ENCODE measurements at regions not wholly inside any gene's neighbourhood (a gene's known extent, or its start where the extent isn't known, plus 50 kb on each side); places are given as distances from the start of the nearest gene placed in this dataset.

DNA sequence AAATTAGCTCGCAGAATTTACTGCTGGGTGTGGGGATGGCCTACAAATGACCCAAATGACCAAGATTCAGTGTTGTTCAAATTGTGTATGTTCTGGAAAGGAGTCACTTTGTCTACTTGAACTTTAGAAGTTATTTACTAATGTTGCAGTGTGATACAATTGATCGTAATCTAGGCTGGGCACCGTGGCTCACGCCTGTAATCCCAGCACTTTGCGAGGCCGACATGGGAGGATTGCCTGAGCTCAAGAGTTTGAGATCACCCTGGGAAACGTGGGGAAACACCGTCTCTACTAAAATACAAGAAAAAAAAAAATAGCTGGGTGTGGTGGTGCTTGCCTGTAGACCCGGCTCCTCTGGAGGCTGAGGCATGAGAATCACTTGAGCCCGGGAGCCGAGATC is 57.6 kb upstream of the TMPRSS2 start:
- POLR2A ChIA-PET, result no interaction called here

DNA sequence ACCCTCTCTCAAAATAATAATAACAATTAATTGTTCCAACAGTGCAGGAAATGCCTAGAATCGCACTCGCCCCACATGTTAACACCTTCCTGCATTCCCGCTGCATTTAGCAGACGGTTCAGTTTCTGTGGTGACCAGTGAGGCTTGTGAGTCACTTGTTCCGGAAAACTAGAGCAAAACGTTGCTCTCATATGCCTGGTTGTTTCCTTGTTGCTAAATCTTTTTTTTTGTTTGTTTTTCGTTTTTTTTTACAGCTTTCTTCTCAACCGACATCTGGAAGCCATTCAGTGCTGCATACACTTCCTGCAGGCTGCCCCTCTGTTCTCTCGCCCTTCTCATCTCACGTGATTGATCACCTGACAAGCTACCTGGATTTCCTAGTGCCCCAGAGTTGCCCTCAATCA is 56.9 kb upstream of the TMPRSS2 start:
- Histone ChIP-seq H3K9ac (ENCODE audit: insufficient read depth, low read depth, low read length) (no peak overlapping the region), H3K36me3 (replicated peaks in 1 of 2; ENCODE audit: control insufficient read depth in 1 of 2, insufficient read depth in 2 of 2, low read length in 2 of 2) (no peaks in the 10 kb centered on the region), H3K9me3 (ENCODE audit: low read length) (no peaks in the 10 kb centered on the region), H3K4me2 (ENCODE audit: low read depth, low read length) (no peak overlapping the region), H3K4me3 (replicated peaks in 1 of 3; ENCODE audit: insufficient read depth in 1 of 3, low read depth in 2 of 3, low read length in 3 of 3) (no peak overlapping the region), H2AFZ (ENCODE audit: low read length) (no peak overlapping the region), H3K79me2 (ENCODE audit: insufficient read depth, low read length) (no peaks in the 10 kb centered on the region), H3K4me1 (ENCODE audit: insufficient read depth, low read length) (no peaks in the 10 kb centered on the region), H3K27ac (ENCODE audit: extremely low read length, insufficient read depth, low read length) (no peak overlapping the region), H3K27me3 (ENCODE audit: control insufficient read depth in 1 of 2, insufficient read depth in 2 of 2, low read length in 2 of 2) (peaks cover 0 to 10% of the 10 kb centered on the region in 2 experiments; a peak in 2 of 5 replicates), H4K20me1 (ENCODE audit: insufficient read depth, low read length) (no peaks in the 10 kb centered on the region)
- in situ Hi-C loops (cut with HindIII; ENCODE audit: extremely low pct_ligation_motif_present, low pct_unique_long_range_greater_than_20kb), result no loop called here
- no peak for ATAC-seq
- POLR2A ChIA-PET, result no interaction called here
- peak; percentile 7 for DNase-seq (ENCODE audit: low spot score)
- no TSS peak for BruUV-seq (replicated peaks)
- 29% methylated on average over 10 of the region's 10 CpGs for WGBS (ENCODE audit: low lambda C conversion rate)
- CTCF ChIA-PET (ENCODE audit: low intra/inter-chr PET ratio, low total read pairs), result no interaction called here
- FAIRE-seq, result no peak
- intact Hi-C loops (cut with micrococcal nuclease; ENCODE audit: unreplicated experiment), result no loop called here
- no peak for TF ChIP-seq ZFP41 (CRISPR knock-in tag; IDR thresholded peaks at IDR 0.05; ENCODE audit: borderline replicate concordance)
- TF ChIP-seq NR3C1 (CRISPR knock-in tag; IDR thresholded peaks at IDR 0.05), result no peak
- no peak for TF ChIP-seq ZSCAN29 (CRISPR knock-in tag; conservative IDR thresholded peaks at IDR 0.05)
- no peak for TF ChIP-seq ZNF430 (CRISPR knock-in tag; IDR thresholded peaks at IDR 0.05)
- no peak for TF ChIP-seq ZNF282 (IDR thresholded peaks at IDR 0.05; ENCODE audit: partially characterized antibody)
- TF ChIP-seq, protein P1, sequence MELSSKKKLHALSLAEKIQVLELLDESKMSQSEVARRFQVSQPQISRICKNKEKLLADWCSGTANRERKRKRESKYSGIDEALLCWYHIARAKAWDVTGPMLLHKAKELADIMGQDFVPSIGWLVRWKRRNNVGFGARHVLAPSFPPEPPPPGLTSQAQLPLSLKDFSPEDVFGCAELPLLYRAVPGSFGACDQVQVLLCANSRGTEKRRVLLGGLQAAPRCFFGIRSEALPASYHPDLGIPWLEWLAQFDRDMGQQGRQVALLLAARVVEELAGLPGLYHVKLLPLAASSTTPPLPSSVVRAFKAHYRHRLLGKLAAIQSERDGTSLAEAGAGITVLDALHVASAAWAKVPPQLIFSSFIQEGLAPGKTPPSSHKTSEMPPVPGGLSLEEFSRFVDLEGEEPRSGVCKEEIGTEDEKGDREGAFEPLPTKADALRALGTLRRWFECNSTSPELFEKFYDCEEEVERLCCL (CRISPR knock-in tag; IDR thresholded peaks at IDR 0.05; ENCODE audit: borderline replicate concordance), result no peak
- TF ChIP-seq SIN3A (IDR thresholded peaks at IDR 0.05; ENCODE audit: borderline replicate concordance, low read depth, low read length), result no peak
- TF ChIP-seq, protein P2, sequence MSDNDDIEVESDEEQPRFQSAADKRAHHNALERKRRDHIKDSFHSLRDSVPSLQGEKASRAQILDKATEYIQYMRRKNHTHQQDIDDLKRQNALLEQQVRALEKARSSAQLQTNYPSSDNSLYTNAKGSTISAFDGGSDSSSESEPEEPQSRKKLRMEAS (IDR thresholded peaks at IDR 0.05), result no peak; the same call in 1 of the 2 replicates
- no peak for TF ChIP-seq ZNF749 (CRISPR knock-in tag; IDR thresholded peaks at IDR 0.05; ENCODE audit: borderline replicate concordance)
- TF ChIP-seq ZFAT (CRISPR knock-in tag; conservative IDR thresholded peaks at IDR 0.05), result no peak
- no peak for TF ChIP-seq ZNF335 (CRISPR knock-in tag; IDR thresholded peaks at IDR 0.05)
- TF ChIP-seq, protein P3, sequence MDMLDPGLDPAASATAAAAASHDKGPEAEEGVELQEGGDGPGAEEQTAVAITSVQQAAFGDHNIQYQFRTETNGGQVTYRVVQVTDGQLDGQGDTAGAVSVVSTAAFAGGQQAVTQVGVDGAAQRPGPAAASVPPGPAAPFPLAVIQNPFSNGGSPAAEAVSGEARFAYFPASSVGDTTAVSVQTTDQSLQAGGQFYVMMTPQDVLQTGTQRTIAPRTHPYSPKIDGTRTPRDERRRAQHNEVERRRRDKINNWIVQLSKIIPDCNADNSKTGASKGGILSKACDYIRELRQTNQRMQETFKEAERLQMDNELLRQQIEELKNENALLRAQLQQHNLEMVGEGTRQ (IDR thresholded peaks at IDR 0.05; ENCODE audit: low read depth, low read length), result peak; percentile 61
- TF ChIP-seq, protein P3 (CRISPR knock-in tag; IDR thresholded peaks at IDR 0.05; ENCODE audit: borderline replicate concordance), result peak; percentile 22; the same call in 1 of the 2 replicates
- TF ChIP-seq JUNB (CRISPR knock-in tag; IDR thresholded peaks at IDR 0.05; ENCODE audit: borderline replicate concordance), result no peak

More for the DNA sequence above, 57.6 kb upstream of the TMPRSS2 start:
- no peaks in the 10 kb centered on the region for H4K20me1 ChIP-seq (ENCODE audit: insufficient read depth, low read length)
- no peak overlapping the region for H3K9ac ChIP-seq (ENCODE audit: insufficient read depth, low read depth, low read length)
- no peak overlapping the region for H3K4me2 ChIP-seq (ENCODE audit: low read depth, low read length)
- no TSS peak for BruUV-seq (replicated peaks)
- no peaks in the 10 kb centered on the region for H3K4me1 ChIP-seq (ENCODE audit: insufficient read depth, low read length)
- in situ Hi-C loops (cut with HindIII; ENCODE audit: extremely low pct_ligation_motif_present, low pct_unique_long_range_greater_than_20kb) (no loop called here), intact Hi-C loops (cut with micrococcal nuclease; ENCODE audit: unreplicated experiment) (no loop called here)
- 71% methylated on average over 11 of the region's 11 CpGs for WGBS (ENCODE audit: low lambda C conversion rate)
- no peak for ATAC-seq
- TF ChIP-seq MAZ (IDR thresholded peaks at IDR 0.05; ENCODE audit: borderline replicate concordance, low read depth, low read length) (no peak), MAZ (CRISPR knock-in tag; IDR thresholded peaks at IDR 0.05; ENCODE audit: low read depth) (no peak), KLF9 (CRISPR knock-in tag; IDR thresholded peaks at IDR 0.05; ENCODE audit: low read depth) (no peak), ZNF570 (CRISPR knock-in tag; IDR thresholded peaks at IDR 0.05; ENCODE audit: borderline replicate concordance) (no peak)
- H3K9me3 ChIP-seq (ENCODE audit: low read length), result no peaks in the 10 kb centered on the region
- no peak overlapping the region for H3K4me3 ChIP-seq (replicated peaks in 1 of 3; ENCODE audit: insufficient read depth in 1 of 3, low read depth in 2 of 3, low read length in 3 of 3)
- H3K27ac ChIP-seq (ENCODE audit: extremely low read length, insufficient read depth, low read length), result no peak overlapping the region
- no peak for DNase-seq (ENCODE audit: low spot score)
- H3K27me3 ChIP-seq (ENCODE audit: control insufficient read depth in 1 of 2, insufficient read depth in 2 of 2, low read length in 2 of 2), result peaks cover 0 to 10% of the 10 kb centered on the region in 2 experiments; a peak in 2 of 5 replicates
- H3K36me3 ChIP-seq (replicated peaks in 1 of 2; ENCODE audit: control insufficient read depth in 1 of 2, insufficient read depth in 2 of 2, low read length in 2 of 2), result no peaks in the 10 kb centered on the region
- FAIRE-seq, result no peak
- CTCF ChIA-PET (ENCODE audit: low intra/inter-chr PET ratio, low total read pairs), result no interaction called here
- no peak overlapping the region for H2AFZ ChIP-seq (ENCODE audit: low read length)
- H3K79me2 ChIP-seq (ENCODE audit: insufficient read depth, low read length), result no peaks in the 10 kb centered on the region

All from HepG2 (cell line).